WTC11 (cell line): ENCODE measurements at regions not wholly inside any gene's neighbourhood (a gene's known extent, or its start where the extent isn't known, plus 50 kb on each side); places are given as distances from the start of the nearest gene placed in this dataset.

Source experiments
- ATAC-seq: fragments of 200-7000 bp; cut with Tn5 transposase; 2 replicates; pipeline ENCODE4 v1.10.0; 2021; ENCODE audit warnings: mild to moderate bottlenecking, moderate library complexity
- CTCF ChIA-PET: fragments of 300-600 bp; sonication (Branson Sonifier 250); formaldehyde crosslinking; loops from one replicate; lab custom pipeline; 2021; ENCODE audit warnings: antibody characterized with exemption; lab: Charles Lee
- POLR2A ChIA-PET: fragments of 350-600 bp; sonication (Branson Sonifier 250); formaldehyde crosslinking; loops from one replicate; lab custom pipeline; 2021; ENCODE audit warnings: antibody characterized with exemption; lab: Charles Lee
- DNase-seq: peaks from one replicate; pipeline ENCODE4 v3.0.0; 2021; ENCODE audit warnings: low spot score
- H3K27ac Mint-ChIP-seq: 2 replicates; pipeline ENCODE4 v1.8.0; 2021; ENCODE audit warnings: mixed read lengths
- H3K27me3 Mint-ChIP-seq: 2 replicates; pipeline ENCODE4 v1.8.0; 2021; ENCODE audit warnings: low read depth, mild to moderate bottlenecking, moderate library complexity, mixed read lengths
- H3K36me3 Mint-ChIP-seq: 2 replicates; pipeline ENCODE4 v1.8.0; 2021; ENCODE audit warnings: mixed read lengths
- H3K4me1 Mint-ChIP-seq: 2 replicates; pipeline ENCODE4 v1.8.0; 2022; ENCODE audit warnings: mixed read lengths
- H3K4me3 Mint-ChIP-seq: 2 replicates; pipeline ENCODE4 v1.8.0; 2021; ENCODE audit warnings: mild to moderate bottlenecking, moderate library complexity, mixed read lengths
- H3K9me3 Mint-ChIP-seq: 2 replicates; pipeline ENCODE4 v1.8.0; 2021; ENCODE audit warnings: mixed read lengths
- ELF4 ChIP-seq: sonication (generic); formaldehyde crosslinking; IDR thresholded peaks from 2 replicates; pipeline ENCODE4 v1.8.1; 2022; ENCODE audit warnings: low read depth, mild to moderate bottlenecking, moderate library complexity, missing genetic modification reagents
- ESRRA ChIP-seq: sonication (generic); formaldehyde crosslinking; IDR thresholded peaks from 2 replicates; pipeline ENCODE4 v1.8.1; 2022; ENCODE audit warnings: mild to moderate bottlenecking, missing genetic modification reagents, borderline replicate concordance
- ETV6 ChIP-seq: sonication (generic); formaldehyde crosslinking; IDR thresholded peaks from 2 replicates; pipeline ENCODE4 v1.8.1; 2022; ENCODE audit warnings: mild to moderate bottlenecking, missing genetic modification reagents
- FOXP1 ChIP-seq: sonication (generic); formaldehyde crosslinking; IDR thresholded peaks from 2 replicates; pipeline ENCODE4 v1.8.0; 2022; ENCODE audit warnings: missing genetic modification reagents, mild to moderate bottlenecking, moderate library complexity, borderline replicate concordance
- GABPB1 ChIP-seq: sonication (generic); formaldehyde crosslinking; IDR thresholded peaks from 2 replicates; pipeline ENCODE4 v1.8.1; 2023; ENCODE audit warnings: mild to moderate bottlenecking, missing genetic modification reagents
- HMGXB4 ChIP-seq: sonication (generic); formaldehyde crosslinking; IDR thresholded peaks from 2 replicates; pipeline ENCODE4 v1.8.1; 2023; ENCODE audit warnings: mild to moderate bottlenecking, moderate library complexity, missing genetic modification reagents
- NR2C2 ChIP-seq: sonication (generic); formaldehyde crosslinking; IDR thresholded peaks from 2 replicates; pipeline ENCODE4 v1.8.0; 2022; ENCODE audit warnings: mild to moderate bottlenecking, missing genetic modification reagents
- PREB ChIP-seq: sonication (generic); formaldehyde crosslinking; IDR thresholded peaks from 2 replicates; pipeline ENCODE4 v1.8.1; 2022; ENCODE audit warnings: mild to moderate bottlenecking, missing genetic modification reagents, moderate library complexity, borderline replicate concordance
- RELA ChIP-seq: sonication (generic); formaldehyde crosslinking; IDR thresholded peaks from 2 replicates; pipeline ENCODE4 v1.8.1; 2022; ENCODE audit warnings: missing genetic modification reagents, mild to moderate bottlenecking, borderline replicate concordance
- SMAD3 ChIP-seq: sonication (generic); formaldehyde crosslinking; IDR thresholded peaks from 2 replicates; pipeline ENCODE4 v1.8.0; 2022; ENCODE audit warnings: missing genetic modification reagents, mild to moderate bottlenecking, borderline replicate concordance
- SP1 ChIP-seq: sonication (generic); formaldehyde crosslinking; conservative IDR thresholded peaks from 2 replicates; pipeline ENCODE4 v1.8.1; 2022; ENCODE audit warnings: missing genetic modification reagents
- STAT6 ChIP-seq: sonication (generic); formaldehyde crosslinking; conservative IDR thresholded peaks from 2 replicates; pipeline ENCODE4 v1.8.1; 2023; ENCODE audit warnings: mild to moderate bottlenecking, low read depth, missing genetic modification reagents, moderate library complexity
- TEAD4 ChIP-seq: sonication (generic); formaldehyde crosslinking; IDR thresholded peaks from 2 replicates; pipeline ENCODE4 v1.8.0; 2022; ENCODE audit warnings: mild to moderate bottlenecking, missing genetic modification reagents
- ZNF121 ChIP-seq: sonication (generic); formaldehyde crosslinking; IDR thresholded peaks from 2 replicates; pipeline ENCODE4 v1.8.0; 2023; ENCODE audit warnings: missing genetic modification reagents
- ZNF232 ChIP-seq: sonication (generic); formaldehyde crosslinking; IDR thresholded peaks from 2 replicates; pipeline ENCODE4 v1.8.0; 2022; ENCODE audit warnings: mild to moderate bottlenecking, missing genetic modification reagents
- ZNF263 ChIP-seq: sonication (generic); formaldehyde crosslinking; IDR thresholded peaks from 2 replicates; pipeline ENCODE4 v1.8.1; 2022; ENCODE audit warnings: low read depth, mild to moderate bottlenecking, moderate library complexity, missing genetic modification reagents
- ZNF281 ChIP-seq: sonication (generic); formaldehyde crosslinking; IDR thresholded peaks from 2 replicates; pipeline ENCODE4 v1.8.0; 2023; ENCODE audit warnings: mild to moderate bottlenecking, missing genetic modification reagents
- ZNF396 ChIP-seq: fragments of 250-450 bp; sonication (Bioruptor Pico); IDR thresholded peaks from 2 replicates; pipeline ENCODE4 v1.8.0; 2021; ENCODE audit warnings: mild to moderate bottlenecking, moderate library complexity, borderline replicate concordance
- ZNF423 ChIP-seq: fragments of 250-450 bp; sonication (Bioruptor Pico); IDR thresholded peaks from 2 replicates; pipeline ENCODE4 v2.1.2; 2022; ENCODE audit warnings: mild to moderate bottlenecking, moderate library complexity
- ZNF425 ChIP-seq: fragments of 250-450 bp; sonication (Bioruptor Pico); conservative IDR thresholded peaks from 2 replicates; pipeline ENCODE4 v1.9.0; 2021; ENCODE audit warnings: mild to moderate bottlenecking

- CTCF ChIA-PET, result interaction anchor here (1.0 kb wide), 1 partner anchor 332 kb away, joined by 3 read pairs; no protein-coding TSS in a partner anchor
- DNase-seq, result no peak
- no peak for ATAC-seq
- POLR2A ChIA-PET, result no interaction called here
- TF ChIP-seq ZNF423 (CRISPR knock-in tag) (no peak), NR2C2 (CRISPR knock-in tag) (no peak), ZNF263 (no peak), ZNF281 (no peak), FOXP1 (CRISPR knock-in tag) (no peak), PREB (no peak), ZNF232 (CRISPR knock-in tag) (no peak), SP1 (CRISPR knock-in tag) (no peak), ZNF121 (CRISPR knock-in tag) (no peak), TEAD4 (no peak), HMGXB4 (no peak), ZNF425 (CRISPR knock-in tag) (no peak), ELF4 (CRISPR knock-in tag) (no peak), SMAD3 (CRISPR knock-in tag) (no peak), ESRRA (CRISPR knock-in tag) (no peak), ETV6 (no peak), STAT6 (no peak), GABPB1 (CRISPR knock-in tag) (no peak), RELA (CRISPR knock-in tag) (no peak), ZNF396 (no peak)
- Mint-ChIP-seq H3K9me3 (peaks cover 17% of the 10 kb centered on the region), H3K36me3 (no peaks in the 10 kb centered on the region; the same call in 1 of the 2 replicates), H3K27ac (no peak overlapping the region), H3K27me3 (no peaks in the 10 kb centered on the region), H3K4me1 (peaks cover 14% of the 10 kb centered on the region), H3K4me3 (no peak overlapping the region)
Measured at GRCh38 chr10:28995497-28995896, 293.4 kb upstream of the LYZL1 start.
